Ramos (cell line): ENCODE measurements at regions not wholly inside any gene's neighbourhood (a gene's known extent, or its start where the extent isn't known, plus 50 kb on each side); places are given as distances from the start of the nearest gene placed in this dataset.

Experiments
- in situ Hi-C: fragments of 300-500 bp; cut with MboI; formaldehyde crosslinking; loops from one replicate; pipeline ENCODE4 v1.14.3; 2022; ENCODE audit warnings: low sequenced_read_pairs; ENCODE audit not compliant: unreplicated experiment

GRCh38 chr11:104614117-104614680 lies 284.1 kb downstream of the CASP12 start:
- in situ Hi-C loops, result no loop called here

GRCh38 chr11:104610635-104611034 lies 287.6 kb downstream of the CASP12 start:
- in situ Hi-C loops, result no loop called here

DNA sequence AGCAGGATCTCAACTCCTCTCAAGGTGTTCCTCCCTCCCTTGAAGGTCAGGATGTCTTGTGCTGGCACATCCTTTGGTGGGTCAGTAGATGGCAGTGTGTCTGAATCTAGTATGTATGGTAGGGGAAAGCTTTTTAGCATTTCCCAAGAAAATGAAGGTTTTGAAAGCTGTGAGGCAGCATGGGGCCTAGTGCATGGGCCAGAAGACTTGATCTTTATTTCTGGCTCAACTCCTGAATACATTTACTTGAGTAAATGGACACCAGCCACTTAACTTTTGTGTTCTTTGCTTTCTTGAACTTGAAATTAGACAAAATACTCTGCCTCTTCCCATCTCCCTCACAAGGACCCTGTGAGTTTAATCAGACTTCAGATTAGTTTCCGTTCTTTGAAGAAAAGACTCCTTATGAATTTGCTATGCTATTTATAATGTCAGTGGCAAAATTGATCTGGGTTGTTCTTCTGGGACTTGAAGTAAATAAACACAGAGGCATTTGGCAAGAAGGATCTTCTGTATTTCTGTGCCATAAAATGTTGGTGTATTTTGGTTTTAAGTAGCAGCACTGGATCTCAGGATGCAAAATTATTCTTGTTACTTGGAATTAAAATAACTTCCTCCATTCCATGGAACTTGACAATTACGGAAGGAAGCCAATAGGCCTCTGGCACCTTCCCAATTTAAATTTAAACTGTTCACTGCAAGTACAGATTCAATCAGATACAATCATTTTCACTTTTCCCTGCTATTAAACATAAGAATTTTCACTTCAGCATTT lies 288.8 kb downstream of the CASP12 start:
- in situ Hi-C loops, result no loop called here

GRCh38 chr11:104602643-104603042 lies 295.6 kb downstream of the CASP12 start:
- in situ Hi-C loops, result no loop called here

DNA sequence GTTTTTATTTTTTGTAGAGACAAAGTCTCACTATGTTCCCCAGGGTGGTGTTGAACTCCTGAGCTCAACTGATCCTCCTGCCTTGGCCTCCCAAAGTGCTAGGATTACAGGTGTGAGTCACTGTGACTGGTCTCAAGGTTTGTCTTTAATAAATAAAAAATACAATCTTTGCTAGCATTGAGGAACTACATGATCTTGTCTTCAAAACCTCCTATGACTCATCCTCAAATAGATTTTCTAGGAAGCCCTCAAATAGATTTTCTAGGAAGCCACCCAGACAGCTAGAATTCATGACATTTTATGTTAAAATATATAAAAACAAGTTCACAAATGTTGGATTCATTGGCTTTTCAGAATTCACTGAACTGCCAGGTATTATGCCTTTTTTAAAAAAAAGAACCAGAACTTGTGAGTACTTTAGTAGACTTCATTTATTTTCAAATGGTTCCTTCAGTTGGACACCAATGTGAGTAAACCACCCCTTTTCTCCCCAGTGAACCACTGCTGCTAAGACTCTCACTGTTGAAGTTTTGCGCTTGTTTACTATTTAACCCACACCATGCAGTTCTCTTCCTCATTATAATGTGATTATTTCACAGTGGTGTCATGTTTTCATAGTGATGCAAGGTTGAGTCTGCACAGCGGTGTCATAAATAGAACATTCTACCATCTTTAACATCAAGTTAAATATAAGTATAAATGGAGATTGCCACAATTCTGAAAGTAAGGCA lies 303.9 kb downstream of the CASP12 start:
- in situ Hi-C loops, result no loop called here

DNA sequence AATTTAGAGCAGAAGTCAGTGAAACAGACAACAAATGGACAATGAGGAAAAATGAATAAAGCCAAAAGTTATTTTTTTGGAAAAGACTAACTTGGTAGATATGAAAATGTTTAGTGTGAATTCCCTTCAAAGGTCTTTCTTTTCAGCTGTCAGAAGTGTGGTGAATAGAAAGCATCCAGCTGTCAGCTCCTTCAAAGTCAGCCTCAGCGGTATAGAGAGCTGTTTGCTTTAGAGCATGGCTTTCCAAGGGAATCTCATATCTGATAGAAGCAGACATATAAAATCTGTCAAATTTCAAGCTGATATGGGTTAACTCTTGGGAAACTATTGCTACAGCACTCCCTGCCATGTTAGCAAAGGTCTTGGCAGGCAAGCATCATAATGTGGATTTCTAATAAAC lies 309.3 kb downstream of the CASP12 start:
- in situ Hi-C loops, result no loop called here

- in situ Hi-C loops, result no loop called here
Measured at GRCh38 chr11:104588446-104588845, 309.8 kb downstream of the CASP12 start.

DNA sequence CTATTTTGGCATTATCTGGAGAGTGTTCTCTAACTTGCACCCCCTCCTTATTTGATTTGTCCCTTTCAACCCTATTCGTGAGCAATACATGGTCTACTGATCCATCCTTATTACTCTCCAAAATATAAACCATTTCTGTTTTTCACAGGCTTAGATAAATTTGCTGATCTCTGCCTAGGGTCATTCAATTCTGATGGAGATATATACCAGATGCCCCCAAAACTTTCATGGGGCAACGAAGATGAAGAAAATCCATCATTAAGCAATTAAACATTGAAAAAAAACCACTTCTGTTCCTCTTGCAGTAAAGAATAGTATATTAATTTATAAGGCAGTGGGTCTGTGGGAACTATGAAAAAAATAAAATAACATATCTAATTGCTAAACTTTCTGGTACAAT lies 313.4 kb downstream of the CASP12 start:
- in situ Hi-C loops, result no loop called here

DNA sequence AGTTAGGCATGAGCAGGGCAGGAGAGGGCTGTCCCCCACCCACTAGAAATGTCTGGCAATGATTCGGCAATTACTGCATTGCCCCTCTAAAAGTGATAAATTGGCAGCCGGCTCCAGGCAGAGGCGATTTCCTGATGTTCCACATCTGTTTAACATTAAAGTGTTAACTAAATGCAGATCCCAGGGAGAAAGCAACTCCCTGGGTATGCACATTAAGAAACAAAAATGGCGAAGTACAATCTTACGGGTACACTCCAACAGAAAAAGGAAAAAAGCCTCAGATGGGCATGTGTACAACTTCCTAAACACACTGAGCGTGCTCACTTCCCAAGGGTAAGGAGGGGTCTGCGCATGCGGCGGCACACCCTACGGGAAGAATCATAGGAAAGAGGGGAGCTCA lies 314.4 kb downstream of the CASP12 start:
- in situ Hi-C loops, result no loop called here

GRCh38 chr11:104582431-104582830 lies 315.8 kb downstream of the CASP12 start:
- in situ Hi-C loops, result no loop called here

GRCh38 chr11:104581246-104581980 lies 316.8 kb downstream of the CASP12 start:
- in situ Hi-C loops, result no loop called here

- in situ Hi-C loops, result no loop called here
Measured at GRCh38 chr11:104573441-104573990, 324.7 kb downstream of the CASP12 start.

DNA sequence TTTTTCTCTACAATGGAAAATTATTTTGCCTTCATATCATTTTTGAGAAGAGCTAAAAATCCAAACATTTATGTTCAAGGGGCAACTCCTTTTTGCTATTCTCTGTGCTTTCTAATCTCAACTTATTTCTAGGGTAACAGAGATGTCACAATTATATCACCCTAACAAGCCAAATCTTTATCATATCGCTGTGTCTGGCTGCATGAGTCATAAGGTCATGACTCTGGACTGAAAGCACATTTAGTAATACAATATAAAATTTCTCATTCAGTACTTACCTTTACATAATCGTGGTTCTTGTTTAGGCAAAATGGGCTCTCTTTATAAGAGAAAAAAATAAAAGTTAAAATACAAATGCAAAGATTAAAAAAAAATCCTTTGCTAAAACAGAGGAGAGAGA lies 326.0 kb downstream of the CASP12 start:
- in situ Hi-C loops, result no loop called here

GRCh38 chr11:104570078-104570701 lies 328.1 kb downstream of the CASP12 start:
- in situ Hi-C loops, result no loop called here

- in situ Hi-C loops, result no loop called here
Measured at GRCh38 chr11:104565583-104565961, 332.7 kb downstream of the CASP12 start.

DNA sequence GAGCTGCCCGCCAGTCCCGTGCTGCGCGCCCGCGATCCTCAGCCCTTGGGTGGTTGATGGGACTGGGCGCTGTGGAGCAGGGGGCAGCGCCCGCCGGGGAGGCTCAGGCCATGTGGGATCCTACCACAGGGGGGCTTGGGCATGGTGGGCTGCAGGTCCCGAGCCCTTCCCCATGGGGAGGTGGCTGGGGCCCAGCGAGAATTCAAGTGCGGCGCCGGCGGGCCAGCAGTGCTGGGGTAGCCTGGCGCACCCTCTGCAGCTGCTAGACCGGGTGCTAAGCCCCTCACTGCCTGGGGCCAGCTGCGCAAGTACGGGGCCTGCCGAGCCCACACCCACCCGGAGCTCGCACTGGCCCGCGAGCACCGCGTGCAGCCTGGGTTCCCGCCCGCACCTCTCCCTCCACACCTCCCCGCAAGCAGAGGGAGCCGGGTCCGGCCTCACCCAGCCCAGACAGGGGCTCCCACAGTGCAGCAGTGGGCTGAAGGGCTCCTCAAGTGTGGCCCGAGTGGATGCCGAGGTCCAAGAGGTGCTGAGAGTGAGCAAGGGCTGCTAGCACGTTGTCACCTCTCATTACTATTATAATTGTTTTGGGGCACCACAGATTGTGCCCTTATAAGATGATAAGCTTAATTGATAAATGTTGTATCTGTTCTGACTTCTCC lies 333.2 kb downstream of the CASP12 start:
- in situ Hi-C loops, result no loop called here

- in situ Hi-C loops, result no loop called here
Measured at GRCh38 chr11:104556606-104557301, 341.5 kb downstream of the CASP12 start.

GRCh38 chr11:104549019-104549418 lies 349.2 kb downstream of the CASP12 start:
- in situ Hi-C loops, result no loop called here
